CD4-positive, alpha-beta T cell (primary cell): ENCODE measurements at regions not wholly inside any gene's neighbourhood (a gene's known extent, or its start where the extent isn't known, plus 50 kb on each side); places are given as distances from the start of the nearest gene placed in this dataset.
"Not testable (repeated sequence)": the region's sequence is repeated elsewhere in the genome, so short reads cannot be mapped to it uniquely, and the experiment has no call there.

Experiments
- ATAC-seq: fragments of 200-7000 bp; cut with Tn5 transposase; one replicate; pipeline ENCODE4 v1.10.0; 2022; ENCODE audit warnings: mild to moderate bottlenecking; ENCODE audit not compliant: poor library complexity
- CTCF ChIA-PET: fragments of 350-600 bp; sonication (Branson Sonifier 250); formaldehyde crosslinking; loops from one replicate; lab custom pipeline; 2021; ENCODE audit warnings: antibody characterized with exemption, inconsistent platforms; lab: Charles Lee
- POLR2A ChIA-PET: fragments of 350-600 bp; sonication (Branson Sonifier 250); formaldehyde crosslinking; loops from one replicate; lab custom pipeline; 2021; ENCODE audit warnings: antibody characterized with exemption, inconsistent platforms; lab: Charles Lee
- DNase-seq, 14 experiments: peaks; one replicate each; pipeline ENCODE4 v3.0.0-alpha.2; 2013 to 2020; ENCODE audit warnings: mixed read lengths in 2 of 14
- H3K27ac ChIP-seq, 2 donors: one replicate each; pipeline versions ENCODE4 v1.5.1 to v1.7.0; 2013; ENCODE audit warnings: low read length in 2 of 2, low read depth in 1 of 2, mild to moderate bottlenecking in 1 of 2
- H3K27me3 ChIP-seq, 2 experiments: 1 replicate in 1 of 2; 2 replicates in 1 of 2; pipeline versions ENCODE4 v1.6.1 to v1.7.0; 2013; ENCODE audit warnings: low read length in 2 of 2, control low read depth in 1 of 2, mild to moderate bottlenecking in 1 of 2, moderate library complexity in 1 of 2; ENCODE audit not compliant: insufficient read depth in 2 of 2, control insufficient read depth in 1 of 2
- H3K36me3 ChIP-seq: one replicate; pipeline ENCODE4 v1.6.1; 2013; ENCODE audit warnings: low read length, control low read depth; ENCODE audit not compliant: insufficient read depth
- H3K4me1 ChIP-seq: one replicate; pipeline ENCODE4 v1.6.1; 2013; ENCODE audit warnings: low read length, control low read depth; ENCODE audit not compliant: insufficient read depth
- H3K4me3 ChIP-seq: one replicate; pipeline ENCODE4 v1.5.1; 2013; ENCODE audit warnings: mild to moderate bottlenecking, low read length, moderate library complexity
- H3K9me3 ChIP-seq, 2 experiments: 1 replicate in 1 of 2; 2 replicates in 1 of 2; pipeline versions ENCODE4 v1.6.1 to v1.7.0; 2013; ENCODE audit warnings: low read length in 2 of 2, mild to moderate bottlenecking in 2 of 2, control low read depth in 1 of 2, moderate library complexity in 1 of 2; ENCODE audit not compliant: control insufficient read depth in 1 of 2, insufficient read depth in 1 of 2
- H3K27ac Mint-ChIP-seq: one replicate; pipeline ENCODE4 v1.8.0; 2020; ENCODE audit warnings: mixed read lengths
- H3K27me3 Mint-ChIP-seq: one replicate; pipeline ENCODE4 v1.8.0; 2021; ENCODE audit warnings: mixed read lengths
- H3K36me3 Mint-ChIP-seq: one replicate; pipeline ENCODE4 v1.8.0; 2021; ENCODE audit warnings: low read depth, mixed read lengths
- H3K4me1 Mint-ChIP-seq: one replicate; pipeline ENCODE4 v1.8.0; 2021; ENCODE audit warnings: low read depth, mixed read lengths
- H3K4me3 Mint-ChIP-seq: one replicate; pipeline ENCODE4 v1.8.0; 2020; ENCODE audit warnings: mild to moderate bottlenecking, mixed read lengths
- H3K9me3 Mint-ChIP-seq: one replicate; pipeline ENCODE4 v1.8.0; 2020; ENCODE audit warnings: mixed read lengths
- intact Hi-C, 2 experiments: fragments of 100-400 bp; cut with DNase I in 1 of 2; cut with micrococcal nuclease in 1 of 2; formaldehyde crosslinking; loops; one replicate each; pipeline versions ENCODE4 v1.15.1 to v1.9.0; 2023 to 2025; cut with DNase I, micrococcal nuclease
- TF ChIP-seq, protein P1 (sequence below): fragments of 200-600 bp; IDR thresholded peaks from one replicate; pipeline ENCODE4 v1.8.0; 2022; ENCODE audit warnings: antibody characterized with exemption, mild to moderate bottlenecking

GRCh38 chr20:53789989-53790675 lies 196.5 kb upstream of the ZNF217 start:
- ChIA-PET POLR2A (no interaction called here), CTCF (no interaction called here)
- Mint-ChIP-seq H3K9me3 (no peaks in the 10 kb centered on the region), H3K4me1 (peaks cover 13% of the 10 kb centered on the region), H3K36me3 (no peaks in the 10 kb centered on the region), H3K27me3 (no peaks in the 10 kb centered on the region), H3K27ac (no peak overlapping the region), H3K4me3 (no peak overlapping the region)
- ATAC-seq (no peak), DNase-seq (no peak)
- no peak overlapping the region for H3K4me3 ChIP-seq
- intact Hi-C loops: no loop called here
- H3K36me3 ChIP-seq: no peaks in the 10 kb centered on the region
- no peaks in the 10 kb centered on the region for H3K4me1 ChIP-seq
- no peaks in the 10 kb centered on the region for H3K9me3 ChIP-seq
- TF ChIP-seq, protein P1, sequence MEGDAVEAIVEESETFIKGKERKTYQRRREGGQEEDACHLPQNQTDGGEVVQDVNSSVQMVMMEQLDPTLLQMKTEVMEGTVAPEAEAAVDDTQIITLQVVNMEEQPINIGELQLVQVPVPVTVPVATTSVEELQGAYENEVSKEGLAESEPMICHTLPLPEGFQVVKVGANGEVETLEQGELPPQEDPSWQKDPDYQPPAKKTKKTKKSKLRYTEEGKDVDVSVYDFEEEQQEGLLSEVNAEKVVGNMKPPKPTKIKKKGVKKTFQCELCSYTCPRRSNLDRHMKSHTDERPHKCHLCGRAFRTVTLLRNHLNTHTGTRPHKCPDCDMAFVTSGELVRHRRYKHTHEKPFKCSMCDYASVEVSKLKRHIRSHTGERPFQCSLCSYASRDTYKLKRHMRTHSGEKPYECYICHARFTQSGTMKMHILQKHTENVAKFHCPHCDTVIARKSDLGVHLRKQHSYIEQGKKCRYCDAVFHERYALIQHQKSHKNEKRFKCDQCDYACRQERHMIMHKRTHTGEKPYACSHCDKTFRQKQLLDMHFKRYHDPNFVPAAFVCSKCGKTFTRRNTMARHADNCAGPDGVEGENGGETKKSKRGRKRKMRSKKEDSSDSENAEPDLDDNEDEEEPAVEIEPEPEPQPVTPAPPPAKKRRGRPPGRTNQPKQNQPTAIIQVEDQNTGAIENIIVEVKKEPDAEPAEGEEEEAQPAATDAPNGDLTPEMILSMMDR: no peak
- H3K27me3 ChIP-seq: no peaks in the 10 kb centered on the region
- H3K27ac ChIP-seq: no peak overlapping the region

DNA sequence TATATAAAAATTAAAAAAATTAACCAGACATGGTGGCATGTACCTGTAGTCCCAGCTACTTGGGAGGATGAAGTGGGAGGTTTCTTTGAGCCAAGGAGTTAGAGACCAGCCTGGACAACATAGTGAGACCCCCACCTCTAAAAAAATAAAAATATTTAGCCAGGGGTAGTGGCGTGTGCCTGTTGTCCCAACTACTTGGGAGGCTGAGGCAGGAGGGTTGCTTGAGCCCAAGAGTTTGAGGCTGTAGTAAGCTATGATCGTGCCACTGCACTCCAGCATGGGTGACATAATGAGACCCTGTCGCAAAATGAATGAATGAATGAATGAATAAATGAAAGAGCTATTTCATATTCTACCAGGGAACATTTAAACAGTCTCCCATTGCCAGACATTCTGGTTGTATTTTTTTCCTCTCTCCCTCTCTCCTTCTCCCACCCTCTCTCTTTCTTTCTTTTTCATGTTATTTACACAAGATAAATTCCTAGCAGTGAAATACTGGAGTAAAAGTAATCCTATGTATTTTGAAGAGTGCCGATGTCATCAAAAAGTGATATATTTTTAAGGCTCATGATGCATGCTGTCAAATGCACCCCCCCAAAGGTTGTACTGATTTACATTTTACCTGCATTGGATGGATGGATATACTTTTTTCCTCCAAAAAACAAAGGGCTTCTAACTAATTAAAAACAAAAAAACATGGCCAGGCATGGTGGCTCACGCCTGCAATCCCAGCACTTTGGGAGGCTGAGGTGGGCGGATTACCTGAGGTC lies 194.8 kb upstream of the ZNF217 start:
- DNase-seq: no peak
- H3K9me3 Mint-ChIP-seq: no peaks in the 10 kb centered on the region
- no peaks in the 10 kb centered on the region for H3K36me3 Mint-ChIP-seq
- ChIA-PET CTCF (interaction anchor here (0.6 kb wide), 1 partner anchor 172 kb away, joined by 3 read pairs; no protein-coding TSS in a partner anchor), POLR2A (interaction anchor here (0.6 kb wide), 2 partner anchors 75 to 110 kb away, joined by 3 to 4 read pairs; no protein-coding TSS in a partner anchor)
- Histone ChIP-seq H3K4me3 (no peak overlapping the region), H3K36me3 (no peaks in the 10 kb centered on the region), H3K27ac (no peak overlapping the region), H3K9me3 (no peaks in the 10 kb centered on the region), H3K4me1 (no peaks in the 10 kb centered on the region), H3K27me3 (no peaks in the 10 kb centered on the region)
- no peak for ATAC-seq
- no peak overlapping the region for H3K27ac Mint-ChIP-seq
- intact Hi-C loops: no loop called here
- H3K27me3 Mint-ChIP-seq: no peaks in the 10 kb centered on the region
- TF ChIP-seq, protein P1: no peak
- H3K4me1 Mint-ChIP-seq: peaks cover 13% of the 10 kb centered on the region
- no peak overlapping the region for H3K4me3 Mint-ChIP-seq

DNA sequence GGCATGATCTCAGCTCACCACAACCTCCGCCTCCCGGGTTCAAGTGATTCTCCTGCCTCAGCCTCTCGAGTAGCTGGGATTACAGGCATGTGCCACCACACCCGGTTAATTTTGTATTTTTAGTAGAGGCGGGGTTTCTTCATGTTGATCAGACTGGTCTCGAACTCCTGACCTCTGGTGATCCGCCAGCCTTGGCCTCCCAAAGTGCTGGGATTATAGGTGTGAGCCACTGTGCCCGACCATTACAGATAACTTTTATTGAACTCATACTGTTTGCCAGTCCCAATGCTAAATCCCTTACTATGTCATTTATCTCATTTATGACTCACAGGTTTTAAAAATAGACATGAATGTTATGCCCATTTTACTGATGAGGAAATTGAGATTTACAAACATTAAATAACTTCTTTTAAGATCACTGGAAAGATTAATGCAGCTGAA lies 193.9 kb upstream of the ZNF217 start:
- POLR2A ChIA-PET: interaction anchor here (0.6 kb wide), 1 partner anchor 74 kb away, joined by 4 read pairs; no protein-coding TSS in a partner anchor
- H3K27me3 Mint-ChIP-seq, H3K36me3 ChIP-seq, intact Hi-C loops, H3K27me3 ChIP-seq, H3K4me3 ChIP-seq, H3K9me3 ChIP-seq, ATAC-seq, H3K4me1 ChIP-seq, H3K4me3 Mint-ChIP-seq, H3K27ac ChIP-seq, H3K9me3 Mint-ChIP-seq, H3K27ac Mint-ChIP-seq, H3K36me3 Mint-ChIP-seq, CTCF ChIA-PET, DNase-seq: not testable (repeated sequence)
- peaks cover 13% of the 10 kb centered on the region for H3K4me1 Mint-ChIP-seq
